SU-DHL-6 (cell line): ENCODE measurements at regions not wholly inside any gene's neighbourhood (a gene's known extent, or its start where the extent isn't known, plus 50 kb on each side); places are given as distances from the start of the nearest gene placed in this dataset.

Experiments
- CTCF ChIP-seq: fragments of 200-600 bp; sonication (generic); IDR thresholded peaks from one replicate; pipeline ENCODE4 v1.5.1; 2017; ENCODE audit warnings: antibody characterized with exemption, mild to moderate bottlenecking, low read length, moderate library complexity; ENCODE audit not compliant: insufficient read depth, poor library complexity, severe bottlenecking
- EZH2phosphoT487 ChIP-seq: fragments of 200-600 bp; sonication (generic), shearing (Covaris generic); conservative IDR thresholded peaks from 2 replicates; pipeline ENCODE4 v1.6.1; 2018; ENCODE audit warnings: mild to moderate bottlenecking, antibody characterized with exemption, low read length, moderate library complexity, mixed read lengths

GRCh38 chr2:126972279-126972626, 73.6 kb downstream of the TEX51 start:
- no peak for TF ChIP-seq CTCF
- no peak for TF ChIP-seq EZH2phosphoT487
